Panc1 (cell line): ENCODE measurements at regions not wholly inside any gene's neighbourhood (a gene's known extent, or its start where the extent isn't known, plus 50 kb on each side); places are given as distances from the start of the nearest gene placed in this dataset.

ENCODE experiments used
- ATAC-seq: fragments of 200-7000 bp; cut with Tn5 transposase; 2 replicates; pipeline ENCODE4 v1.9.1; 2020; ENCODE audit warnings: mild to moderate bottlenecking, moderate library complexity
- BruUV-seq: library from RNA; stranded (reverse); fragments of 400-500 nt; replicated peaks from 2 replicates; lab custom pipeline; 2021; lab: Mats Ljungman, UMichigan
- CTCF ChIA-PET: fragments of 300-600 bp; sonication (Branson Sonifier 250); formaldehyde crosslinking; loops from one replicate; lab custom pipeline; 2022; ENCODE audit warnings: antibody characterized with exemption; lab: Charles Lee
- POLR2A ChIA-PET: fragments of 300-600 bp; sonication (Branson Sonifier 250); formaldehyde crosslinking; loops from one replicate; lab custom pipeline; 2022; ENCODE audit warnings: antibody characterized with exemption; lab: Charles Lee
- DNase-seq: peaks from one replicate; pipeline ENCODE4 v3.0.0-alpha.2; 2010; ENCODE audit warnings: low read depth, low spot score
- H3K27ac ChIP-seq: 2 replicates; pipeline ENCODE4 v1.5.1; 2011; ENCODE audit warnings: mild to moderate bottlenecking, low read length, inconsistent platforms
- H3K27me3 ChIP-seq: fragments of 200-500 bp; sonication (Bioruptor generic); 2 replicates; pipeline ENCODE4 v1.6.0; 2014; ENCODE audit warnings: low read length, inconsistent platforms; ENCODE audit not compliant: control insufficient read depth, insufficient read depth
- H3K36me3 ChIP-seq: fragments of 200-500 bp; sonication (Bioruptor generic); 2 replicates; pipeline ENCODE4 v1.5.1; 2014; ENCODE audit warnings: inconsistent platforms, mild to moderate bottlenecking, low read length, moderate library complexity; ENCODE audit not compliant: control insufficient read depth, insufficient read depth
- H3K4me1 ChIP-seq: 2 replicates; pipeline ENCODE4 v1.5.1; 2011; ENCODE audit warnings: inconsistent platforms, mild to moderate bottlenecking, low read length, moderate library complexity; ENCODE audit not compliant: control insufficient read depth, insufficient read depth
- H3K4me3 ChIP-seq, 2 experiments: 2 replicates each; pipeline ENCODE4 v1.5.1; 2011 to 2012; ENCODE audit warnings: low read depth in 2 of 2, low read length in 2 of 2, mild to moderate bottlenecking in 2 of 2, inconsistent platforms in 1 of 2, moderate library complexity in 1 of 2
- H3K9me3 ChIP-seq: fragments of 200-500 bp; sonication (Bioruptor generic); 2 replicates; pipeline ENCODE4 v1.5.1; 2014; ENCODE audit warnings: low read depth, mild to moderate bottlenecking, inconsistent platforms, low read length, moderate library complexity; ENCODE audit not compliant: control insufficient read depth, insufficient read depth
- POLR2AphosphoS5 ChIP-seq: IDR thresholded peaks from 2 replicates; pipeline ENCODE4 v1.6.1; 2012; ENCODE audit warnings: mild to moderate bottlenecking, low read depth, low read length, moderate library complexity
- SIN3A ChIP-seq: IDR thresholded peaks from 2 replicates; pipeline ENCODE4 v1.6.1; 2012; ENCODE audit warnings: low read depth, mild to moderate bottlenecking, low read length, moderate library complexity, borderline replicate concordance; ENCODE audit not compliant: insufficient read depth
- TCF7L2 ChIP-seq: IDR thresholded peaks from 2 replicates; pipeline ENCODE4 v1.6.1; 2011; ENCODE audit warnings: mild to moderate bottlenecking, low read depth, low read length, inconsistent platforms
- in situ Hi-C: cut with HindIII; loops from 2 replicates; pipeline ENCODE4 v1.10.0; 2016; ENCODE audit warnings: low sequenced_read_pairs, low pct_unique_long_range_greater_than_20kb
- intact Hi-C: fragments of 100-400 bp; cut with micrococcal nuclease; formaldehyde crosslinking; loops from one replicate; pipeline ENCODE4 v1.10.0; 2022; ENCODE audit not compliant: unreplicated experiment
- TF ChIP-seq, protein P1 (sequence below), 2 experiments: IDR thresholded peaks; 2 replicates each; pipeline ENCODE4 v1.6.1; 2011 to 2012; ENCODE audit warnings: low read depth in 2 of 2, control low read depth in 1 of 2, low read length in 1 of 2, mild to moderate bottlenecking in 1 of 2, moderate library complexity in 1 of 2; ENCODE audit not compliant: insufficient read depth in 1 of 2
- TF ChIP-seq, protein P2 (sequence below): fragments of 450-650 bp; IDR thresholded peaks from 2 replicates; pipeline ENCODE4 v1.5.1; 2017; ENCODE audit warnings: mild to moderate bottlenecking

DNA sequence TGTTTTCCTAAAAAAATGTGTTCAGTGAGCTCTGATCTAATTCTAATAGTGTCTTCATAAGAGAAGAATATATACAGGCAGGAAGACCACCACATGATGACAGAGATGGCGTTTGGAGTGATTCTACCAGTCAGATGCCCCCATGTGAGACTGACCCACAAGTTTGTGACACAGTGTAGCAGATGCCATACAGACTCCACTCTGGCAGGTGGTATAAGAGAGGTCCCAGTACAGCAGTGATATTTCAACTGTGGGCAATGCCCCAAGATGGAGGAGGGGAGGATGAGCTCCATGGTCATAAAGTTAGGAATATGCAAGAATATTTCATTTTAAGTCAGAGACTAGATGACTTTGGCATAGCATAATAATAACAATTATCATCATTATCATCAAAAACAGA lies 1022.6 kb downstream of the KCNMA1 start:
- Histone ChIP-seq H3K36me3 (no peaks in the 10 kb centered on the region), H3K4me1 (no peaks in the 10 kb centered on the region), H3K9me3 (no peaks in the 10 kb centered on the region), H3K27me3 (no peaks in the 10 kb centered on the region), H3K4me3 (no peak overlapping the region), H3K27ac (no peak overlapping the region)
- no TSS peak for BruUV-seq
- CTCF ChIA-PET = no interaction called here
- intact Hi-C loops (no loop called here), in situ Hi-C loops (no loop called here)
- no peak for ATAC-seq
- POLR2A ChIA-PET = no interaction called here
- DNase-seq = no peak
- TF ChIP-seq, protein P1, sequence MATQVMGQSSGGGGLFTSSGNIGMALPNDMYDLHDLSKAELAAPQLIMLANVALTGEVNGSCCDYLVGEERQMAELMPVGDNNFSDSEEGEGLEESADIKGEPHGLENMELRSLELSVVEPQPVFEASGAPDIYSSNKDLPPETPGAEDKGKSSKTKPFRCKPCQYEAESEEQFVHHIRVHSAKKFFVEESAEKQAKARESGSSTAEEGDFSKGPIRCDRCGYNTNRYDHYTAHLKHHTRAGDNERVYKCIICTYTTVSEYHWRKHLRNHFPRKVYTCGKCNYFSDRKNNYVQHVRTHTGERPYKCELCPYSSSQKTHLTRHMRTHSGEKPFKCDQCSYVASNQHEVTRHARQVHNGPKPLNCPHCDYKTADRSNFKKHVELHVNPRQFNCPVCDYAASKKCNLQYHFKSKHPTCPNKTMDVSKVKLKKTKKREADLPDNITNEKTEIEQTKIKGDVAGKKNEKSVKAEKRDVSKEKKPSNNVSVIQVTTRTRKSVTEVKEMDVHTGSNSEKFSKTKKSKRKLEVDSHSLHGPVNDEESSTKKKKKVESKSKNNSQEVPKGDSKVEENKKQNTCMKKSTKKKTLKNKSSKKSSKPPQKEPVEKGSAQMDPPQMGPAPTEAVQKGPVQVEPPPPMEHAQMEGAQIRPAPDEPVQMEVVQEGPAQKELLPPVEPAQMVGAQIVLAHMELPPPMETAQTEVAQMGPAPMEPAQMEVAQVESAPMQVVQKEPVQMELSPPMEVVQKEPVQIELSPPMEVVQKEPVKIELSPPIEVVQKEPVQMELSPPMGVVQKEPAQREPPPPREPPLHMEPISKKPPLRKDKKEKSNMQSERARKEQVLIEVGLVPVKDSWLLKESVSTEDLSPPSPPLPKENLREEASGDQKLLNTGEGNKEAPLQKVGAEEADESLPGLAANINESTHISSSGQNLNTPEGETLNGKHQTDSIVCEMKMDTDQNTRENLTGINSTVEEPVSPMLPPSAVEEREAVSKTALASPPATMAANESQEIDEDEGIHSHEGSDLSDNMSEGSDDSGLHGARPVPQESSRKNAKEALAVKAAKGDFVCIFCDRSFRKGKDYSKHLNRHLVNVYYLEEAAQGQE (IDR thresholded peaks at IDR 0.05; ENCODE audit: insufficient read depth in 1 of 2, low read depth in 2 of 2, low read length in 1 of 2) = no peak
- TF ChIP-seq POLR2AphosphoS5 (no peak), TCF7L2 (no peak), SIN3A (no peak)
- TF ChIP-seq, protein P2, sequence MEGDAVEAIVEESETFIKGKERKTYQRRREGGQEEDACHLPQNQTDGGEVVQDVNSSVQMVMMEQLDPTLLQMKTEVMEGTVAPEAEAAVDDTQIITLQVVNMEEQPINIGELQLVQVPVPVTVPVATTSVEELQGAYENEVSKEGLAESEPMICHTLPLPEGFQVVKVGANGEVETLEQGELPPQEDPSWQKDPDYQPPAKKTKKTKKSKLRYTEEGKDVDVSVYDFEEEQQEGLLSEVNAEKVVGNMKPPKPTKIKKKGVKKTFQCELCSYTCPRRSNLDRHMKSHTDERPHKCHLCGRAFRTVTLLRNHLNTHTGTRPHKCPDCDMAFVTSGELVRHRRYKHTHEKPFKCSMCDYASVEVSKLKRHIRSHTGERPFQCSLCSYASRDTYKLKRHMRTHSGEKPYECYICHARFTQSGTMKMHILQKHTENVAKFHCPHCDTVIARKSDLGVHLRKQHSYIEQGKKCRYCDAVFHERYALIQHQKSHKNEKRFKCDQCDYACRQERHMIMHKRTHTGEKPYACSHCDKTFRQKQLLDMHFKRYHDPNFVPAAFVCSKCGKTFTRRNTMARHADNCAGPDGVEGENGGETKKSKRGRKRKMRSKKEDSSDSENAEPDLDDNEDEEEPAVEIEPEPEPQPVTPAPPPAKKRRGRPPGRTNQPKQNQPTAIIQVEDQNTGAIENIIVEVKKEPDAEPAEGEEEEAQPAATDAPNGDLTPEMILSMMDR = no peak
